Parathyroid adenoma (tissue), 2 donors: ENCODE measurements at regions not wholly inside any gene's neighbourhood (a gene's known extent, or its start where the extent isn't known, plus 50 kb on each side); places are given as distances from the start of the nearest gene placed in this dataset.

ENCODE experiments used
- H2AFZ ChIP-seq: fragments of 300-600 bp; sonication (generic); one replicate; pipeline ENCODE4 v1.7.0; 2017; ENCODE audit warnings: antibody characterized with exemption, mild to moderate bottlenecking
- H3K27ac ChIP-seq: fragments of 300-600 bp; sonication (generic); one replicate; pipeline ENCODE4 v1.7.0; 2017
- H3K27me3 ChIP-seq: fragments of 300-600 bp; sonication (generic); one replicate; pipeline ENCODE4 v1.7.0; 2017; ENCODE audit warnings: low read length; ENCODE audit not compliant: control insufficient read depth, insufficient read depth
- H3K36me3 ChIP-seq: fragments of 300-600 bp; sonication (generic); one replicate; pipeline ENCODE4 v1.7.0; 2017; ENCODE audit warnings: low read length; ENCODE audit not compliant: control insufficient read depth, insufficient read depth
- H3K4me1 ChIP-seq: fragments of 300-600 bp; sonication (generic); one replicate; pipeline ENCODE4 v1.7.0; 2017; ENCODE audit warnings: control low read depth
- H3K4me2 ChIP-seq: fragments of 300-600 bp; sonication (generic); one replicate; pipeline ENCODE4 v1.7.0; 2017; ENCODE audit warnings: low read length
- H3K4me3 ChIP-seq: fragments of 300-600 bp; sonication (generic); one replicate; pipeline ENCODE4 v1.7.0; 2017; ENCODE audit warnings: low read depth, low read length
- H3K79me2 ChIP-seq: fragments of 300-600 bp; sonication (generic); one replicate; pipeline ENCODE4 v1.7.0; 2017; ENCODE audit warnings: control low read depth
- H3K9ac ChIP-seq: fragments of 300-600 bp; sonication (generic); one replicate; pipeline ENCODE4 v1.7.0; 2017; ENCODE audit warnings: mild to moderate bottlenecking
- H3K9me3 ChIP-seq: fragments of 300-600 bp; sonication (generic); one replicate; pipeline ENCODE4 v1.7.0; 2017; ENCODE audit warnings: low read length; ENCODE audit not compliant: control insufficient read depth
- CTCF ChIP-seq: fragments of 300-600 bp; sonication (generic); IDR thresholded peaks from one replicate; pipeline ENCODE4 v1.7.0; 2017; ENCODE audit warnings: antibody characterized with exemption, mild to moderate bottlenecking
- donor health status: primary hyperparathyroidism.

- Histone ChIP-seq H3K36me3 (no peaks in the 10 kb centered on the region), H3K27me3 (no peaks in the 10 kb centered on the region), H3K4me1 (no peaks in the 10 kb centered on the region), H3K4me3 (no peak overlapping the region), H3K79me2 (no peaks in the 10 kb centered on the region), H3K27ac (no peak overlapping the region), H2AFZ (no peak overlapping the region), H3K9ac (no peak overlapping the region), H3K4me2 (no peak overlapping the region), H3K9me3 (no peaks in the 10 kb centered on the region)
- TF ChIP-seq CTCF = no peak
Observed at GRCh38 chr3:78026318-78026828, 986.5 kb downstream of the ROBO2 start.

- no peak overlapping the region for H2AFZ ChIP-seq
- no peaks in the 10 kb centered on the region for H3K27me3 ChIP-seq
- no peaks in the 10 kb centered on the region for H3K79me2 ChIP-seq
- no peaks in the 10 kb centered on the region for H3K9me3 ChIP-seq
- TF ChIP-seq CTCF = no peak
- H3K4me3 ChIP-seq = no peak overlapping the region
- H3K36me3 ChIP-seq = no peaks in the 10 kb centered on the region
- no peak overlapping the region for H3K4me2 ChIP-seq
- no peak overlapping the region for H3K27ac ChIP-seq
- no peaks in the 10 kb centered on the region for H3K4me1 ChIP-seq
- no peak overlapping the region for H3K9ac ChIP-seq
Observed at GRCh38 chr3:78029775-78030174, 989.9 kb downstream of the ROBO2 start.

GRCh38 chr3:78035131-78035641 is 995.3 kb downstream of the ROBO2 start:
- no peaks in the 10 kb centered on the region for H3K79me2 ChIP-seq
- no peaks in the 10 kb centered on the region for H3K36me3 ChIP-seq
- no peak for TF ChIP-seq CTCF
- H3K4me3 ChIP-seq = no peak overlapping the region
- no peak overlapping the region for H3K27ac ChIP-seq
- no peaks in the 10 kb centered on the region for H3K4me1 ChIP-seq
- no peak overlapping the region for H3K9ac ChIP-seq
- H2AFZ ChIP-seq = no peak overlapping the region
- H3K27me3 ChIP-seq = no peaks in the 10 kb centered on the region
- no peaks in the 10 kb centered on the region for H3K9me3 ChIP-seq
- no peak overlapping the region for H3K4me2 ChIP-seq

- Histone ChIP-seq H3K36me3 (no peaks in the 10 kb centered on the region), H3K4me2 (no peak overlapping the region), H3K4me3 (no peak overlapping the region), H2AFZ (no peak overlapping the region), H3K9ac (no peak overlapping the region), H3K79me2 (no peaks in the 10 kb centered on the region), H3K27me3 (no peaks in the 10 kb centered on the region), H3K9me3 (no peaks in the 10 kb centered on the region), H3K27ac (no peak overlapping the region), H3K4me1 (no peaks in the 10 kb centered on the region)
- no peak for TF ChIP-seq CTCF
Observed at GRCh38 chr3:78041486-78041885, 1001.6 kb downstream of the ROBO2 start.

GRCh38 chr3:78046566-78046965 is 1006.7 kb downstream of the ROBO2 start:
- Histone ChIP-seq H3K4me3 (no peak overlapping the region), H3K27ac (no peak overlapping the region), H3K9ac (no peak overlapping the region), H3K27me3 (no peaks in the 10 kb centered on the region), H3K79me2 (no peaks in the 10 kb centered on the region), H3K4me1 (no peaks in the 10 kb centered on the region), H3K9me3 (no peaks in the 10 kb centered on the region), H2AFZ (no peak overlapping the region), H3K36me3 (no peaks in the 10 kb centered on the region), H3K4me2 (no peak overlapping the region)
- no peak for TF ChIP-seq CTCF
